K562 (cell line): ENCODE measurements at regions not wholly inside any gene's neighbourhood (a gene's known extent, or its start where the extent isn't known, plus 50 kb on each side); places are given as distances from the start of the nearest gene placed in this dataset. TPM values are rescaled to one million over a fixed set of nuclear protein-coding genes. Genes with fewer than 3 reads are reported as not detected.

Experiments used
- ATAC-seq: fragments of 200-7000 bp; cut with Tn5 transposase; 3 replicates; pipeline ENCODE4 v1.9.1; 2020; ENCODE audit warnings: moderate library complexity
- BruUV-seq: library from RNA; stranded (reverse); fragments of 400-500 nt; replicated peaks from 2 replicates; lab custom pipeline; 2021; lab: Mats Ljungman, UMichigan
- CTCF ChIA-PET: fragments of 300-600 bp; formaldehyde crosslinking; extraction: SDS; loops from one replicate; lab custom pipeline; 2021; ENCODE audit warnings: low intra/inter-chr PET ratio; lab: Yijun Ruan, JAX
- POLR2A ChIA-PET: fragments of 300-600, 350-650 bp; sonication (Branson Sonifier 250); formaldehyde crosslinking; extraction: SDS; loops from one replicate; lab custom pipeline; 2021; ENCODE audit warnings: antibody characterized with exemption, inconsistent platforms; lab: Yijun Ruan, JAX
- DNase-seq, 4 experiments: peaks; one replicate each; pipeline versions ENCODE4 v3.0.0 to v3.0.0-alpha.2; 2011 to 2018; ENCODE audit warnings: low spot score in 3 of 4, mixed read lengths in 3 of 4; ENCODE audit errors: extremely low read depth in 1 of 4
- FAIRE-seq: peaks from 2 replicates; lab custom pipeline; 2011; peaks lifted over from hg19 to GRCh38; lab: Jason Lieb, UNC
- H2AFZ ChIP-seq: 2 replicates; pipeline ENCODE4 v1.6.0; 2011; ENCODE audit warnings: low read depth, low read length, control low read depth, inconsistent platforms
- H3K27ac ChIP-seq: fragments of 200-600 bp; 3 replicates; pipeline ENCODE4 v1.8.0; 2011; ENCODE audit warnings: low read depth, mild to moderate bottlenecking, control low read depth, inconsistent platforms, low read length, moderate library complexity, mixed read lengths; ENCODE audit errors: extremely low read depth
- H3K27me3 ChIP-seq, 2 experiments: fragments of 300-600 bp in 1 of 2; 2 replicates in 1 of 2; 3 replicates in 1 of 2; pipeline versions ENCODE4 v1.6.0 to v1.8.0; 2011; ENCODE audit warnings: inconsistent platforms in 2 of 2, low read length in 2 of 2, mild to moderate bottlenecking in 1 of 2, mixed read lengths in 1 of 2, moderate library complexity in 1 of 2; ENCODE audit not compliant: control insufficient read depth in 2 of 2, insufficient read depth in 2 of 2
- H3K36me3 ChIP-seq: fragments of 300-600 bp; 3 replicates; pipeline ENCODE4 v1.8.0; 2011; ENCODE audit warnings: mild to moderate bottlenecking, low read length, inconsistent platforms; ENCODE audit not compliant: control insufficient read depth, insufficient read depth
- H3K4me1 ChIP-seq, 2 experiments: fragments of 200-600 bp in 1 of 2; replicated peaks in 1 of 2; 2 replicates in 1 of 2; 3 replicates in 1 of 2; pipeline versions ENCODE4 v1.5.1 to v1.8.0; 2011; ENCODE audit warnings: inconsistent platforms in 2 of 2, low read length in 2 of 2, mild to moderate bottlenecking in 1 of 2, mixed read lengths in 1 of 2, moderate library complexity in 1 of 2; ENCODE audit not compliant: control insufficient read depth in 2 of 2, insufficient read depth in 2 of 2
- H3K4me2 ChIP-seq: 2 replicates; pipeline ENCODE4 v1.6.1; 2011; ENCODE audit warnings: low read length, control low read depth, inconsistent platforms, mixed read lengths; ENCODE audit not compliant: insufficient read depth
- H3K4me3 ChIP-seq: fragments of 200-600 bp; sonication (generic), shearing (Covaris generic); 2 replicates; pipeline ENCODE4 v1.5.1; 2016; ENCODE audit warnings: control low read depth, inconsistent platforms
- H3K79me2 ChIP-seq: fragments of 200-600 bp; 3 replicates; pipeline ENCODE4 v1.8.0; 2011; ENCODE audit warnings: low read length, inconsistent platforms; ENCODE audit not compliant: control insufficient read depth, insufficient read depth
- H3K9ac ChIP-seq, 2 experiments: 2 replicates each; pipeline versions ENCODE4 v1.6.0 to v1.6.1; 2011; ENCODE audit warnings: low read depth in 2 of 2, low read length in 2 of 2, control low read depth in 1 of 2, inconsistent platforms in 1 of 2, mild to moderate bottlenecking in 1 of 2, mixed read lengths in 1 of 2; ENCODE audit not compliant: insufficient read depth in 1 of 2
- H3K9me1 ChIP-seq: one replicate; pipeline ENCODE4 v1.6.0; 2011; ENCODE audit warnings: inconsistent platforms, mild to moderate bottlenecking, low read length, moderate library complexity; ENCODE audit not compliant: control insufficient read depth, insufficient read depth
- H3K9me3 ChIP-seq: replicated peaks from 2 replicates; pipeline ENCODE4 v1.5.1; 2011; ENCODE audit warnings: low read depth, low read length, inconsistent platforms; ENCODE audit not compliant: control insufficient read depth, insufficient read depth
- H4K20me1 ChIP-seq: replicated peaks from 2 replicates; pipeline ENCODE4 v1.6.1; 2011; ENCODE audit warnings: low read length, inconsistent platforms, mixed read lengths; ENCODE audit not compliant: control insufficient read depth, insufficient read depth
- SETDB1 ChIP-seq: IDR thresholded peaks from one replicate; pipeline ENCODE4 v1.6.1; 2012; ENCODE audit warnings: low read length, control low read depth, inconsistent platforms
- WGBS: fragments of 100-300 bp; shearing (Covaris generic); methylation state at CpG from one replicate; pipeline ENCODE4 v1.1.6; 2016; ENCODE audit warnings: low coverage, mixed read lengths; ENCODE audit not compliant: insufficient coverage; ENCODE audit errors: missing lambda C conversion rate; 5-methylcytosine and 5-hydroxymethylcytosine counted together
- in situ Hi-C: fragments of 300-500 bp; cut with MboI; formaldehyde crosslinking; loops from 4 replicates; pipeline ENCODE4 v1.15.0; 2018; ENCODE audit warnings: inconsistent platforms, mixed read lengths
- intact Hi-C: fragments of 100-400 bp; cut with micrococcal nuclease; formaldehyde crosslinking; loops from 2 replicates; pipeline ENCODE4 v1.14.2; 2022
- small RNA-seq: library from RNA; depleted of rRNA; stranded (forward); fragments of <200 nt; gene quantifications from one replicate; pipeline ENCODE3, GENCODE V24; 2014
- TF ChIP-seq, protein P1 (sequence below), 3 experiments: fragments of 200-800 bp in 1 of 3; fragments of 250-450 bp in 1 of 3; fragments of 450-650 bp in 1 of 3; sonication (Bioruptor Pico) in 1 of 3; sonication (Bioruptor generic) in 1 of 3; formaldehyde crosslinking in 1 of 3; IDR thresholded peaks; 2 replicates each; pipeline versions ENCODE4 v1.6.1 to v1.8.0; 2016 to 2022; ENCODE audit warnings: mild to moderate bottlenecking in 2 of 3, missing genetic modification characterization in 2 of 3, missing compliant biosample characterization in 1 of 3, moderate library complexity in 1 of 3

DNA sequence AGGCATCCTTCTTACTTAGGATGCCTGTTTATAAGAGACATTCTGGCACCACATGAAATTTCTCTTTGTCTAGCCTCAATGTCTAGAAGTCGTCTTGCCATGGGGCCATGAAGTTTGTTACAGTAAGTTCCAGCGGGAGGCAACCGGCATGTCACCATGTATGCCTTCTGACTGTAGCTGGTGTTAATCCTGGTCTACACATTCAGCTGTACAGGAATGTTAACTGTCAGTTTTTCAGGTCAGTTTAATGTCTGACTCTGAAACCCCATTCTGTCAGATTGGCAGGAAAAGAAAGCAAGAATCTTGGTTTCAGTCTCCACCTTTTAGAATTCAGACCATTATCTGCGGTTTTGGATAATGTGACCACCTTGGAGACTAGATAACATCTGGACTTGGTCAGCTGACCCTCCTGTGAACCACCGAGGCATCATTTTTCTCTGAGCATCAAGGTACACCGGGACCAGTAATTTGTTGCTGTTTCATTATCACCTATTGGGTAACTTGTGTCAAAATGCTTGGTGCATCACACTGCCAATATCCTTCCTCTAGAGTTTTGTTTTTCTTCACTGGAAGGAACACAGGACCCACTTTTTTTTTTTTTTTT is 228.7 kb downstream of the DOK5 start:
- POLR2A ChIA-PET: no interaction called here
- in situ Hi-C loops (no loop called here), intact Hi-C loops (no loop called here)
- Histone ChIP-seq H3K27me3 (no peaks in the 10 kb centered on the region), H3K4me3 (no peak overlapping the region), H3K4me1 (no peaks in the 10 kb centered on the region), H2AFZ (no peak overlapping the region), H3K27ac (no peak overlapping the region), H3K9ac (no peak overlapping the region), H3K79me2 (no peaks in the 10 kb centered on the region), H3K4me2 (no peak overlapping the region), H3K36me3 (no peaks in the 10 kb centered on the region), H4K20me1 (no peaks in the 10 kb centered on the region), H3K9me3 (no peaks in the 10 kb centered on the region; the same call in 1 of the 2 replicates), H3K9me1 (no peaks in the 10 kb centered on the region)
- DNase-seq (no peak), ATAC-seq (no peak), FAIRE-seq (no peak)
- TF ChIP-seq, protein P1, sequence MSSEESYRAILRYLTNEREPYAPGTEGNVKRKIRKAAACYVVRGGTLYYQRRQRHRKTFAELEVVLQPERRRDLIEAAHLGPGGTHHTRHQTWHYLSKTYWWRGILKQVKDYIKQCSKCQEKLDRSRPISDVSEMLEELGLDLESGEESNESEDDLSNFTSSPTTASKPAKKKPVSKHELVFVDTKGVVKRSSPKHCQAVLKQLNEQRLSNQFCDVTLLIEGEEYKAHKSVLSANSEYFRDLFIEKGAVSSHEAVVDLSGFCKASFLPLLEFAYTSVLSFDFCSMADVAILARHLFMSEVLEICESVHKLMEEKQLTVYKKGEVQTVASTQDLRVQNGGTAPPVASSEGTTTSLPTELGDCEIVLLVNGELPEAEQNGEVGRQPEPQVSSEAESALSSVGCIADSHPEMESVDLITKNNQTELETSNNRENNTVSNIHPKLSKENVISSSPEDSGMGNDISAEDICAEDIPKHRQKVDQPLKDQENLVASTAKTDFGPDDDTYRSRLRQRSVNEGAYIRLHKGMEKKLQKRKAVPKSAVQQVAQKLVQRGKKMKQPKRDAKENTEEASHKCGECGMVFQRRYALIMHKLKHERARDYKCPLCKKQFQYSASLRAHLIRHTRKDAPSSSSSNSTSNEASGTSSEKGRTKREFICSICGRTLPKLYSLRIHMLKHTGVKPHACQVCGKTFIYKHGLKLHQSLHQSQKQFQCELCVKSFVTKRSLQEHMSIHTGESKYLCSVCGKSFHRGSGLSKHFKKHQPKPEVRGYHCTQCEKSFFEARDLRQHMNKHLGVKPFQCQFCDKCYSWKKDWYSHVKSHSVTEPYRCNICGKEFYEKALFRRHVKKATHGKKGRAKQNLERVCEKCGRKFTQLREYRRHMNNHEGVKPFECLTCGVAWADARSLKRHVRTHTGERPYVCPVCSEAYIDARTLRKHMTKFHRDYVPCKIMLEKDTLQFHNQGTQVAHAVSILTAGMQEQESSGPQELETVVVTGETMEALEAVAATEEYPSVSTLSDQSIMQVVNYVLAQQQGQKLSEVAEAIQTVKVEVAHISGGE (CRISPR knock-in tag; IDR thresholded peaks at IDR 0.05): peak in 1 of 3 experiments; percentile 68; a peak in 2 of 6 replicates
- TF ChIP-seq SETDB1: no peak
- no TSS peak for BruUV-seq
- WGBS: 2% methylated on average over 6 of the region's 6 CpGs
- CTCF ChIA-PET: no interaction called here

Small RNA genes in the stretch of these regions (small RNA-seq; reads per million reads assigned to genes)
- not detected for gene RNU4ATAC7P
